ENCODE measurements at regions not wholly inside any gene's neighbourhood (a gene's known extent, or its start where the extent isn't known, plus 50 kb on each side); places are given as distances from the start of the nearest gene placed in this dataset.

- no peak for DNase-seq (ENCODE audit: low read depth in 2 of 2)
Measured at GRCh38 chr2:196248467-196249094, 77.2 kb upstream of the STK17B start.

GRCh38 chr2:196249171-196249570 is 77.8 kb upstream of the STK17B start:
- no peak for DNase-seq (ENCODE audit: low read depth in 2 of 2)

GRCh38 chr2:196249860-196250259 is 78.5 kb upstream of the STK17B start:
- DNase-seq (ENCODE audit: low read depth in 2 of 2), result no peak

GRCh38 chr2:196251132-196251531 is 79.8 kb upstream of the STK17B start:
- no peak for DNase-seq (ENCODE audit: low read depth in 2 of 2)

GRCh38 chr2:196252408-196253115 is 81.2 kb upstream of the STK17B start:
- DNase-seq (ENCODE audit: low read depth in 2 of 2), result no peak

GRCh38 chr2:196253116-196253480 is 81.7 kb upstream of the STK17B start:
- DNase-seq (ENCODE audit: low read depth in 2 of 2), result no peak

GRCh38 chr2:196256585-196256984 is 85.2 kb upstream of the STK17B start:
- no peak for DNase-seq (ENCODE audit: low read depth in 2 of 2)

GRCh38 chr2:196257086-196257485 is 85.7 kb upstream of the STK17B start:
- DNase-seq (ENCODE audit: low read depth in 2 of 2), result no peak

GRCh38 chr2:196258407-196258806 is 87.0 kb upstream of the STK17B start:
- no peak for DNase-seq (ENCODE audit: low read depth in 2 of 2)

GRCh38 chr2:196259507-196260481 is 88.4 kb upstream of the STK17B start:
- peak in 1 of 2 experiments; percentile 34 for DNase-seq (ENCODE audit: low read depth in 2 of 2)

- no peak for DNase-seq (ENCODE audit: low read depth in 2 of 2)
Measured at GRCh38 chr2:196260546-196260945, 89.2 kb upstream of the STK17B start.

- no peak for DNase-seq (ENCODE audit: low read depth in 2 of 2)
Measured at GRCh38 chr2:196262606-196263005, 91.2 kb upstream of the STK17B start.

GRCh38 chr2:196263181-196263747 is 91.9 kb upstream of the STK17B start:
- DNase-seq (ENCODE audit: low read depth in 2 of 2), result no peak

GRCh38 chr2:196266351-196266750 is 95.0 kb upstream of the STK17B start:
- no peak for DNase-seq (ENCODE audit: low read depth in 2 of 2)

- no peak for DNase-seq (ENCODE audit: low read depth in 2 of 2)
Measured at GRCh38 chr2:196266855-196267254, 95.5 kb upstream of the STK17B start.

- no peak for DNase-seq (ENCODE audit: low read depth in 2 of 2)
Measured at GRCh38 chr2:196268025-196268424, 96.6 kb upstream of the STK17B start.

- DNase-seq (ENCODE audit: low read depth in 2 of 2), result no peak
Measured at GRCh38 chr2:196268538-196269338, 97.4 kb upstream of the STK17B start.

- no peak for DNase-seq (ENCODE audit: low read depth in 2 of 2)
Measured at GRCh38 chr2:196271795-196272194, 100.4 kb upstream of the STK17B start.

GRCh38 chr2:196274387-196274809 is 103.0 kb upstream of the STK17B start:
- no peak for DNase-seq (ENCODE audit: low read depth in 2 of 2)

- no peak for DNase-seq (ENCODE audit: low read depth in 2 of 2)
Measured at GRCh38 chr2:196275646-196276352, 104.4 kb upstream of the STK17B start.

GRCh38 chr2:196276421-196276820 is 105.0 kb upstream of the STK17B start:
- DNase-seq (ENCODE audit: low read depth in 2 of 2), result no peak

All from stimulated activated CD4-positive, alpha-beta T cell treated with anti-CD3 and anti-CD28 coated beads, Interleukin-12 subunit alpha, Interleukin-12 subunit beta, amount 100 ng/mL, for 24 hours (primary cell).